ENCODE measurements at regions not wholly inside any gene's neighbourhood (a gene's known extent, or its start where the extent isn't known, plus 50 kb on each side); places are given as distances from the start of the nearest gene placed in this dataset.

DNA sequence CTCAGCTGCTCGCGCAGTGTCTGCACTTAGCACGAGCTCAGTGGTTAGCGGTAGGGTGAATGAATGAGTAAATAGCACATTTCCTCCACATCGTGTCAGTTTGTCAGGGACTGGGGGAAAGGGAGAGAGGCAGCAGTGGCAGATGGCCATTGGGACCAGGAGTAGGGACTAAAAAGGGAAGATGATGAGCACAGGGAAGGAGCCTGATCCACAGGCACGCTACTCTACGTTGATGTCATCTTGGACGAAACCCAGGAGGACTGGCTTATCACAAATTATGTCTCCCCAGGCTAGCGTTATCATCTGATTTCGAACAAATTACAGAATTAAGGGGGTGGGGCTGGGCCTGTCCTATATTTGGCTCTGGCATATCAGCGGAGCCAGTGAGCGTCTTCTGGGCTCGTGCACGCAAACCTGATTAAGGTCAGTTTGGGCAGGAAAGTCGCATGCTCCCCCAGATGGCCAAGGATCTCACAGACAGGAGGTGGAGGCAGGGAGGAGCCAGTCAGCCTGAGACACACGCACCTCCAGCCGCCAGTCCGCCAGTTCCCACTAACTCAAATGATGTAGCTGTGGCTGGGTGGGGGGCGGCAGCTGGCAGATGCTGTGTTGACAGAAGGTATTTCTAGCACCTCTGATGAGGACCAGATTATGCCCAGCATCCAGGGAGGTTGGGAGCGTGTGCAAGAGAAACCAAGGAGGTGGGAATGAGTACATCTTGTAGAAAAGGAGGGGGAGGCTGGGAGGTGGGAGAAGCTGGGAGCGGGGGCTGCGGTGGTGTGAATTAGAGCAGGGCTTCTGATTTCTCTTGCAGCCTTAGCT, 97.4 kb upstream of the PRDM11 start:
- Histone ChIP-seq H4K20me1 (ENCODE audit: insufficient read depth, low read length) (no peaks in the 10 kb centered on the region; the same call in 1 of the 2 replicates), H3K36me3 (ENCODE audit: insufficient read depth, low read length) (no peaks in the 10 kb centered on the region), H3K27ac (ENCODE audit: low read length) (no peak overlapping the region), H3K9ac (ENCODE audit: low read depth, low read length) (no peak overlapping the region), H3K4me2 (ENCODE audit: insufficient read depth, low read length) (no peak overlapping the region), H3K4me3 (ENCODE audit: low read depth in 1 of 2, low read length in 2 of 2) (no peak overlapping the region), H3K79me2 (ENCODE audit: insufficient read depth, low read length) (no peaks in the 10 kb centered on the region), H3K27me3 (ENCODE audit: insufficient read depth, low read length, poor library complexity) (no peaks in the 10 kb centered on the region), H2AFZ (ENCODE audit: low read depth, low read length) (no peak overlapping the region), H3K9me3 (ENCODE audit: insufficient read depth, low read length, severe bottlenecking) (no peaks in the 10 kb centered on the region), H3K4me1 (ENCODE audit: insufficient read depth, low read length) (no peaks in the 10 kb centered on the region)
- DNase-seq: no peak
- no peak for ATAC-seq (ENCODE audit: insufficient read depth, low read depth)
- TF ChIP-seq EZH2 (IDR thresholded peaks at IDR 0.05; ENCODE audit: borderline replicate concordance, low read depth, low read length, severe bottlenecking): no peak
- TF ChIP-seq CTCF (IDR thresholded peaks at IDR 0.05; ENCODE audit: borderline replicate concordance, extremely low read depth, low read length, poor library complexity, severe bottlenecking): no peak

DNA sequence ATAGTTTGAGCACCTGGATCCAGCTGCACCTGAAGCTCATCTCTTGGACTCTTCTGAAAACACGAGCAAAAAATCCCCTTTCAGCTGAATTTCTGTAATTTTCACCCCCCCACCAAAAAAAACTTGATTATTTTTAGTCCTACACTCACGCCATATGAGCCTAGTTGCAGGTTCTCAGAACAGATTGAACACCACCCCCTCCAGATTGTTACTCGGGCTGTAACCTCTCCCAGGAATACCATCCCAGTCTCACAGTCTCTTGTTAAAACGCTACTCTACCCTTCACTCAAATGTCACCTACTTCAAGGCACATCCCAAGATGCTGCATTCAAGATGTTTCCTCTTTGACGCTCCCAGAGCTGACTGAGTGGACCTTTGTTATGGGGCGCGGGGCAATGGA, 96.3 kb upstream of the PRDM11 start:
- Histone ChIP-seq H3K4me1 (ENCODE audit: insufficient read depth, low read length) (no peaks in the 10 kb centered on the region), H4K20me1 (ENCODE audit: insufficient read depth, low read length) (no peaks in the 10 kb centered on the region; the same call in 1 of the 2 replicates), H3K4me2 (ENCODE audit: insufficient read depth, low read length) (no peak overlapping the region), H3K9me3 (ENCODE audit: insufficient read depth, low read length, severe bottlenecking) (no peaks in the 10 kb centered on the region), H3K4me3 (ENCODE audit: low read depth in 1 of 2, low read length in 2 of 2) (no peak overlapping the region), H3K9ac (ENCODE audit: low read depth, low read length) (no peak overlapping the region), H3K27ac (ENCODE audit: low read length) (no peak overlapping the region), H3K79me2 (ENCODE audit: insufficient read depth, low read length) (no peaks in the 10 kb centered on the region), H2AFZ (ENCODE audit: low read depth, low read length) (no peak overlapping the region), H3K27me3 (ENCODE audit: insufficient read depth, low read length, poor library complexity) (no peaks in the 10 kb centered on the region), H3K36me3 (ENCODE audit: insufficient read depth, low read length) (no peaks in the 10 kb centered on the region)
- DNase-seq (no peak), ATAC-seq (ENCODE audit: insufficient read depth, low read depth) (no peak)
- TF ChIP-seq EZH2 (IDR thresholded peaks at IDR 0.05; ENCODE audit: borderline replicate concordance, low read depth, low read length, severe bottlenecking) (no peak), CTCF (IDR thresholded peaks at IDR 0.05; ENCODE audit: borderline replicate concordance, extremely low read depth, low read length, poor library complexity, severe bottlenecking) (no peak)

- no peaks in the 10 kb centered on the region; the same call in 1 of the 2 replicates for H4K20me1 ChIP-seq (ENCODE audit: insufficient read depth, low read length)
- H3K4me3 ChIP-seq (ENCODE audit: low read depth in 1 of 2, low read length in 2 of 2): no peak overlapping the region
- H3K79me2 ChIP-seq (ENCODE audit: insufficient read depth, low read length): no peaks in the 10 kb centered on the region
- H3K4me2 ChIP-seq (ENCODE audit: insufficient read depth, low read length): no peak overlapping the region
- H2AFZ ChIP-seq (ENCODE audit: low read depth, low read length): no peak overlapping the region
- no peaks in the 10 kb centered on the region for H3K9me3 ChIP-seq (ENCODE audit: insufficient read depth, low read length, severe bottlenecking)
- H3K9ac ChIP-seq (ENCODE audit: low read depth, low read length): no peak overlapping the region
- H3K36me3 ChIP-seq (ENCODE audit: insufficient read depth, low read length): no peaks in the 10 kb centered on the region
- no peaks in the 10 kb centered on the region for H3K27me3 ChIP-seq (ENCODE audit: insufficient read depth, low read length, poor library complexity)
- no peak overlapping the region for H3K27ac ChIP-seq (ENCODE audit: low read length)
- H3K4me1 ChIP-seq (ENCODE audit: insufficient read depth, low read length): no peaks in the 10 kb centered on the region
- no peak for TF ChIP-seq EZH2 (IDR thresholded peaks at IDR 0.05; ENCODE audit: borderline replicate concordance, low read depth, low read length, severe bottlenecking)
- no peak for TF ChIP-seq CTCF (IDR thresholded peaks at IDR 0.05; ENCODE audit: borderline replicate concordance, extremely low read depth, low read length, poor library complexity, severe bottlenecking)
- DNase-seq (no peak), ATAC-seq (ENCODE audit: insufficient read depth, low read depth) (no peak)
Observed at GRCh38 chr11:45051621-45052020, 94.8 kb upstream of the PRDM11 start.

Measured in DND-41 (cell line).